HG02885 (cell line): ENCODE measurements at regions not wholly inside any gene's neighbourhood (a gene's known extent, or its start where the extent isn't known, plus 50 kb on each side); places are given as distances from the start of the nearest gene placed in this dataset.

Experiments used
- ATAC-seq: cut with Tn5 transposase; IDR thresholded peaks from one replicate; pipeline ENCODE4 v1.9.1; 2021; ENCODE audit warnings: mild to moderate bottlenecking; ENCODE audit not compliant: unreplicated experiment, poor library complexity

- no peak for ATAC-seq
Measured at GRCh38 chr20:51195990-51196389, 173.1 kb upstream of the KCNG1 start.

GRCh38 chr20:51195419-51195901, 172.6 kb upstream of the KCNG1 start:
- no peak for ATAC-seq

- ATAC-seq = no peak
Measured at GRCh38 chr20:51193066-51193772, 170.3 kb upstream of the KCNG1 start.

- ATAC-seq = no peak
Measured at GRCh38 chr20:51190783-51191180, 167.9 kb upstream of the KCNG1 start.

- no peak for ATAC-seq
Measured at GRCh38 chr20:51189814-51190782, 167.2 kb upstream of the KCNG1 start.

GRCh38 chr20:51188941-51189340, 166.0 kb upstream of the KCNG1 start:
- no peak for ATAC-seq

- no peak for ATAC-seq
Measured at GRCh38 chr20:51187261-51187660, 164.4 kb upstream of the KCNG1 start.

GRCh38 chr20:51185861-51186260, 163.0 kb upstream of the KCNG1 start:
- ATAC-seq = no peak

GRCh38 chr20:51185277-51185676, 162.4 kb upstream of the KCNG1 start:
- no peak for ATAC-seq

- no peak for ATAC-seq
Measured at GRCh38 chr20:51184289-51184688, 161.4 kb upstream of the KCNG1 start.

- no peak for ATAC-seq
Measured at GRCh38 chr20:51183451-51183850, 160.5 kb upstream of the KCNG1 start.

- no peak for ATAC-seq
Measured at GRCh38 chr20:51182571-51182970, 159.7 kb upstream of the KCNG1 start.

GRCh38 chr20:51178153-51178552, 155.2 kb upstream of the KCNG1 start:
- ATAC-seq = no peak

- no peak for ATAC-seq
Measured at GRCh38 chr20:51176876-51177275, 154.0 kb upstream of the KCNG1 start.

- no peak for ATAC-seq
Measured at GRCh38 chr20:51176446-51176845, 153.5 kb upstream of the KCNG1 start.

GRCh38 chr20:51175724-51176123, 152.8 kb upstream of the KCNG1 start:
- ATAC-seq = no peak

GRCh38 chr20:51175156-51175555, 152.2 kb upstream of the KCNG1 start:
- ATAC-seq = no peak

- no peak for ATAC-seq
Measured at GRCh38 chr20:51174536-51174935, 151.6 kb upstream of the KCNG1 start.

- no peak for ATAC-seq
Measured at GRCh38 chr20:51172558-51173428, 149.9 kb upstream of the KCNG1 start.

GRCh38 chr20:51171141-51171540, 148.2 kb upstream of the KCNG1 start:
- no peak for ATAC-seq
